ENCODE measurements at regions not wholly inside any gene's neighbourhood (a gene's known extent, or its start where the extent isn't known, plus 50 kb on each side); places are given as distances from the start of the nearest gene placed in this dataset.

- H3K4me3 ChIP-seq (ENCODE audit: low read length in 3 of 3): no peak overlapping the region
- TF ChIP-seq CTCF (IDR thresholded peaks at IDR 0.05; ENCODE audit: borderline replicate concordance, extremely low read depth, insufficient read depth): no peak
- H3K27ac ChIP-seq (ENCODE audit: low read depth in 2 of 2, low read length in 2 of 2): no peak overlapping the region
- no peaks in the 10 kb centered on the region for H3K4me1 ChIP-seq (ENCODE audit: control insufficient read depth in 2 of 3, insufficient read depth in 2 of 3, low read depth in 1 of 3, low read length in 3 of 3)
- H3K36me3 ChIP-seq (ENCODE audit: control insufficient read depth in 2 of 3, insufficient read depth in 3 of 3, low read length in 3 of 3): no peaks in the 10 kb centered on the region
- intact Hi-C loops (cut with DNase I): no loop called here
- H3K9me3 ChIP-seq (ENCODE audit: control insufficient read depth in 2 of 3, insufficient read depth in 1 of 3, low read length in 3 of 3): no peaks in the 10 kb centered on the region
- no peaks in the 10 kb centered on the region for H3K27me3 ChIP-seq (ENCODE audit: control insufficient read depth, insufficient read depth, low read length)
- DNase-seq: no peak
- H3K9ac ChIP-seq (ENCODE audit: low read length in 3 of 3): no peak overlapping the region
- FAIRE-seq: no peak
Observed at GRCh38 chr2:194100201-194100600, 1556.8 kb upstream of the SLC39A10 start.

- Histone ChIP-seq H3K4me1 (ENCODE audit: control insufficient read depth in 2 of 3, insufficient read depth in 2 of 3, low read depth in 1 of 3, low read length in 3 of 3) (no peaks in the 10 kb centered on the region), H3K27me3 (ENCODE audit: control insufficient read depth, insufficient read depth, low read length) (no peaks in the 10 kb centered on the region), H3K9me3 (ENCODE audit: control insufficient read depth in 2 of 3, insufficient read depth in 1 of 3, low read length in 3 of 3) (no peaks in the 10 kb centered on the region), H3K36me3 (ENCODE audit: control insufficient read depth in 2 of 3, insufficient read depth in 3 of 3, low read length in 3 of 3) (no peaks in the 10 kb centered on the region), H3K9ac (ENCODE audit: low read length in 3 of 3) (no peak overlapping the region), H3K4me3 (ENCODE audit: low read length in 3 of 3) (no peak overlapping the region), H3K27ac (ENCODE audit: low read depth in 2 of 2, low read length in 2 of 2) (no peak overlapping the region)
- intact Hi-C loops (cut with DNase I): no loop called here
- TF ChIP-seq CTCF (IDR thresholded peaks at IDR 0.05; ENCODE audit: borderline replicate concordance, extremely low read depth, insufficient read depth): no peak
- DNase-seq (no peak), FAIRE-seq (no peak)
Observed at GRCh38 chr2:194096402-194096801, 1560.6 kb upstream of the SLC39A10 start.

- no peak overlapping the region for H3K27ac ChIP-seq (ENCODE audit: low read depth in 2 of 2, low read length in 2 of 2)
- H3K4me3 ChIP-seq (ENCODE audit: low read length in 3 of 3): no peak overlapping the region
- DNase-seq: no peak
- intact Hi-C loops (cut with DNase I): no loop called here
- H3K4me1 ChIP-seq (ENCODE audit: control insufficient read depth in 2 of 3, insufficient read depth in 2 of 3, low read depth in 1 of 3, low read length in 3 of 3): no peaks in the 10 kb centered on the region
- TF ChIP-seq CTCF (IDR thresholded peaks at IDR 0.05; ENCODE audit: borderline replicate concordance, extremely low read depth, insufficient read depth): no peak
- no peaks in the 10 kb centered on the region for H3K27me3 ChIP-seq (ENCODE audit: control insufficient read depth, insufficient read depth, low read length)
- FAIRE-seq: no peak
- H3K36me3 ChIP-seq (ENCODE audit: control insufficient read depth in 2 of 3, insufficient read depth in 3 of 3, low read length in 3 of 3): no peaks in the 10 kb centered on the region
- no peaks in the 10 kb centered on the region for H3K9me3 ChIP-seq (ENCODE audit: control insufficient read depth in 2 of 3, insufficient read depth in 1 of 3, low read length in 3 of 3)
- H3K9ac ChIP-seq (ENCODE audit: low read length in 3 of 3): no peak overlapping the region
Observed at GRCh38 chr2:194095359-194095758, 1561.7 kb upstream of the SLC39A10 start.

- H3K4me1 ChIP-seq (ENCODE audit: control insufficient read depth in 2 of 3, insufficient read depth in 2 of 3, low read depth in 1 of 3, low read length in 3 of 3): no peaks in the 10 kb centered on the region
- no peak overlapping the region for H3K27ac ChIP-seq (ENCODE audit: low read depth in 2 of 2, low read length in 2 of 2)
- DNase-seq (peak in 1 of 5 donors; percentile 45), FAIRE-seq (no peak)
- intact Hi-C loops (cut with DNase I): no loop called here
- no peak for TF ChIP-seq CTCF (IDR thresholded peaks at IDR 0.05; ENCODE audit: borderline replicate concordance, extremely low read depth, insufficient read depth)
- no peak overlapping the region for H3K9ac ChIP-seq (ENCODE audit: low read length in 3 of 3)
- no peaks in the 10 kb centered on the region for H3K27me3 ChIP-seq (ENCODE audit: control insufficient read depth, insufficient read depth, low read length)
- no peaks in the 10 kb centered on the region for H3K36me3 ChIP-seq (ENCODE audit: control insufficient read depth in 2 of 3, insufficient read depth in 3 of 3, low read length in 3 of 3)
- no peak overlapping the region for H3K4me3 ChIP-seq (ENCODE audit: low read length in 3 of 3)
- no peaks in the 10 kb centered on the region for H3K9me3 ChIP-seq (ENCODE audit: control insufficient read depth in 2 of 3, insufficient read depth in 1 of 3, low read length in 3 of 3)
Observed at GRCh38 chr2:194090251-194090905, 1566.6 kb upstream of the SLC39A10 start.
